ENCODE measurements at regions not wholly inside any gene's neighbourhood (a gene's known extent, or its start where the extent isn't known, plus 50 kb on each side); places are given as distances from the start of the nearest gene placed in this dataset.

DNA sequence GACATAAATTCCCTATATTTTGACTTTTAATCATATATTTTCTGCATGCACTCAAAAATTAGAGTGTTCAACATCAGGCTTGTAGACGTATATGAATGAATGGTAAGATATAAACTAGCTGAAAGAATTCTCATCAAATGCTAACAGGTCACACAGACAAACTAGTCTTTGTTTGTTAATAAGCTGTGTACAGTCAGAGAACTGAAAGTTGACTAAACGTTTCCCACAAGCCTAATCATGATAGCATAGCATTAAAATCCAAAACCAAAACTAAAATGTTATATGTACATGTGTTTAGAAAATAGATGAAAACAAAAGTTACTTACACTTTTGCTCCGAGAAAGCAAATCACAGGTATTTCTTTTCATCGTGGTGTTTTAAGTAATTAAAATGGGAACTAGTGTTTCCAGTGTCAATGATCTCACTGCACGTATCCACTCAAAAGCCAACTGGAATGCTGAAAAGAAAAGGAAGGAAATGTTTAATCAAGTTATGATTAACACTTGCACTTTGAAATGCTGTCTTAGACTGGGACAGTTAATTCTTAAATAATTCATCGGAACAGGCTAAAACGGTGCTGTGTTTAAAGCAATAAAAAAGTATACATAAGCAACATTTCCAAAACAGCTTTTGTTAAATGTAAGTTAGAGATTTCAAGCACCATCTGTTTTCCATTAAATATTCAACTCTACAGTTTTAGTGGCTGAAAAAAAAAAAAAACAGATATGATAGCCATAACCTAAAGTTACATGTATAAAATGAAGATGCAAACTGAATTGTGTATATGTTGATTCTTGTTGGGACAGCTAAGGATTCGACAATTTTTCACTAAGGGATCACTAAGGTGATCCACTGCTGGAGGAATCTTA lies 291.9 kb upstream of the PDE4D start:
- Histone ChIP-seq H3K9me2 (ENCODE audit: insufficient read depth) (no peaks in the 10 kb centered on the region), H3K27me3 (ENCODE audit: insufficient read depth, low read depth) (no peaks in the 10 kb centered on the region), H3K4me3 (no peak overlapping the region), H3K9me3 (ENCODE audit: insufficient read depth, low read depth) (no peaks in the 10 kb centered on the region), H3K27ac (no peak overlapping the region), H3K4me1 (replicated peaks; ENCODE audit: insufficient read depth) (no peaks in the 10 kb centered on the region), H2AFZ (no peak overlapping the region), H3K4me2 (no peak overlapping the region), H3K36me3 (ENCODE audit: low read depth) (no peaks in the 10 kb centered on the region), H4K20me1 (ENCODE audit: insufficient read depth) (no peaks in the 10 kb centered on the region), H3K79me2 (ENCODE audit: low read depth) (no peaks in the 10 kb centered on the region), H3F3A (ENCODE audit: insufficient read depth, low read depth) (no peaks in the 10 kb centered on the region)
- ChIA-PET POLR2A (ENCODE audit: unreplicated experiment) (no interaction called here), CTCF (no interaction called here)
- intact Hi-C loops (cut with micrococcal nuclease; ENCODE audit: unreplicated experiment) = no loop called here
- BruUV-seq (replicated peaks) = no TSS peak
- no peak for DNase-seq
- TF ChIP-seq, protein P1, sequence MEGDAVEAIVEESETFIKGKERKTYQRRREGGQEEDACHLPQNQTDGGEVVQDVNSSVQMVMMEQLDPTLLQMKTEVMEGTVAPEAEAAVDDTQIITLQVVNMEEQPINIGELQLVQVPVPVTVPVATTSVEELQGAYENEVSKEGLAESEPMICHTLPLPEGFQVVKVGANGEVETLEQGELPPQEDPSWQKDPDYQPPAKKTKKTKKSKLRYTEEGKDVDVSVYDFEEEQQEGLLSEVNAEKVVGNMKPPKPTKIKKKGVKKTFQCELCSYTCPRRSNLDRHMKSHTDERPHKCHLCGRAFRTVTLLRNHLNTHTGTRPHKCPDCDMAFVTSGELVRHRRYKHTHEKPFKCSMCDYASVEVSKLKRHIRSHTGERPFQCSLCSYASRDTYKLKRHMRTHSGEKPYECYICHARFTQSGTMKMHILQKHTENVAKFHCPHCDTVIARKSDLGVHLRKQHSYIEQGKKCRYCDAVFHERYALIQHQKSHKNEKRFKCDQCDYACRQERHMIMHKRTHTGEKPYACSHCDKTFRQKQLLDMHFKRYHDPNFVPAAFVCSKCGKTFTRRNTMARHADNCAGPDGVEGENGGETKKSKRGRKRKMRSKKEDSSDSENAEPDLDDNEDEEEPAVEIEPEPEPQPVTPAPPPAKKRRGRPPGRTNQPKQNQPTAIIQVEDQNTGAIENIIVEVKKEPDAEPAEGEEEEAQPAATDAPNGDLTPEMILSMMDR (conservative IDR thresholded peaks at IDR 0.05) = no peak
- no peak for TF ChIP-seq EZH2 (IDR thresholded peaks at IDR 0.05; ENCODE audit: low read depth)

DNA sequence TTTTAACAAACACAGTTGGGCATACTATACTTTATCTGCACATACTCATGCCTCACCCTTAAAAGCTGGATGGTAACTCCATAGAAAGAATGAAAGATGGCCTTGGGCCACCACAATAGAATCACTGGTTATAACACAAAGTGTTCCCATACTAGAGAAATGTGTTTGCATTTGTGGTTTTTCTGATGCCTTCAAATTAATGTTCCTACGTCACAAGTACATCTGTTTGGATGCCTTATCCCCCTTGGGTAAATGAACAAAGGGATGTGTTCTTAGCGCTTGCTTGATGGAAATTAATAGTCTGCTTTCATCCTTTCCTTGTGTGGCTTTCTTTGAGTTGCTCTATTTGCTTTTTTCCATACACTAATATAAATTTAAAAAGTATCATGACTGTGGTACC lies 291.1 kb upstream of the PDE4D start:
- intact Hi-C loops (cut with micrococcal nuclease; ENCODE audit: unreplicated experiment) = no loop called here
- Histone ChIP-seq H3K4me3 (no peak overlapping the region), H3K27me3 (ENCODE audit: insufficient read depth, low read depth) (no peaks in the 10 kb centered on the region), H3F3A (ENCODE audit: insufficient read depth, low read depth) (no peaks in the 10 kb centered on the region), H3K36me3 (ENCODE audit: low read depth) (no peaks in the 10 kb centered on the region), H4K20me1 (ENCODE audit: insufficient read depth) (no peaks in the 10 kb centered on the region), H3K4me2 (no peak overlapping the region), H3K79me2 (ENCODE audit: low read depth) (no peaks in the 10 kb centered on the region), H3K9me2 (ENCODE audit: insufficient read depth) (no peaks in the 10 kb centered on the region), H3K4me1 (replicated peaks; ENCODE audit: insufficient read depth) (no peaks in the 10 kb centered on the region), H3K9me3 (ENCODE audit: insufficient read depth, low read depth) (no peaks in the 10 kb centered on the region), H2AFZ (no peak overlapping the region), H3K27ac (no peak overlapping the region)
- TF ChIP-seq, protein P1 (conservative IDR thresholded peaks at IDR 0.05) = no peak
- TF ChIP-seq EZH2 (IDR thresholded peaks at IDR 0.05; ENCODE audit: low read depth) = no peak
- ChIA-PET CTCF (no interaction called here), POLR2A (ENCODE audit: unreplicated experiment) (no interaction called here)
- no peak for DNase-seq
- no TSS peak for BruUV-seq (replicated peaks)

DNA sequence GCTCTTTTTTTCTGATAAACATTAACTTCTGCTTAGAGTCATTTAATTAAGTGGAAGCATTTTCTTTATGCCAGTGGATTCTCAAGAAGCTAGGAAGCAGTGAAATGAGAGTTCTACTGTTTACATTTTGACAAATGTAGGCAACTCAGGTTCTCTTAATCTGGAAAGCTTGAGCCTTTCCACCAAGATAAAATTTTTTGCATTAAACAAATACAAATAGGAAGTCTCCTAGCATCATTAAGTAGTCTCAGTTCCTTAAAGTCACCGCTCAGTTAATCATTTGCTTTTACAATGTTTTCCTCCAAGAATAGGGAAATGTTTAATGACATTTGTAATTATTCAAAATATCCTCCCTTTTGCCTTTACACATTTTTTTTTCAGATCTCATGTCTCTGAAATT lies 290.4 kb upstream of the PDE4D start:
- Histone ChIP-seq H3K9me3 (ENCODE audit: insufficient read depth, low read depth) (no peaks in the 10 kb centered on the region), H2AFZ (no peak overlapping the region), H3K4me1 (replicated peaks; ENCODE audit: insufficient read depth) (no peaks in the 10 kb centered on the region), H3K9me2 (ENCODE audit: insufficient read depth) (no peaks in the 10 kb centered on the region), H3K4me2 (no peak overlapping the region), H4K20me1 (ENCODE audit: insufficient read depth) (no peaks in the 10 kb centered on the region), H3K36me3 (ENCODE audit: low read depth) (no peaks in the 10 kb centered on the region), H3K27me3 (ENCODE audit: insufficient read depth, low read depth) (no peaks in the 10 kb centered on the region), H3F3A (ENCODE audit: insufficient read depth, low read depth) (no peaks in the 10 kb centered on the region), H3K4me3 (no peak overlapping the region), H3K79me2 (ENCODE audit: low read depth) (no peaks in the 10 kb centered on the region), H3K27ac (no peak overlapping the region)
- intact Hi-C loops (cut with micrococcal nuclease; ENCODE audit: unreplicated experiment) = no loop called here
- no peak for DNase-seq
- BruUV-seq (replicated peaks) = no TSS peak
- ChIA-PET POLR2A (ENCODE audit: unreplicated experiment) (no interaction called here), CTCF (no interaction called here)
- no peak for TF ChIP-seq EZH2 (IDR thresholded peaks at IDR 0.05; ENCODE audit: low read depth)
- TF ChIP-seq, protein P1 (conservative IDR thresholded peaks at IDR 0.05) = no peak
